SK-N-SH treated with all-trans-retinoic acid at 6 μM for 48 hours (cell line): ENCODE measurements at regions not wholly inside any gene's neighbourhood (a gene's known extent, or its start where the extent isn't known, plus 50 kb on each side); places are given as distances from the start of the nearest gene placed in this dataset.
"Not testable (repeated sequence)": the region's sequence is repeated elsewhere in the genome, so short reads cannot be mapped to it uniquely, and the experiment has no call there.

Source experiments
- ARNTL ChIP-seq: fragments of 450-650 bp; formaldehyde crosslinking; IDR thresholded peaks from 2 replicates; pipeline ENCODE4 v1.5.0; 2020; ENCODE audit warnings: low read depth, mild to moderate bottlenecking, moderate library complexity, borderline replicate concordance
- CSRNP3 ChIP-seq: fragments of 250-450 bp; sonication (Bioruptor Pico); IDR thresholded peaks from 2 replicates; pipeline ENCODE4 v1.5.1; 2021; ENCODE audit warnings: mild to moderate bottlenecking, moderate library complexity
- ISL1 ChIP-seq: fragments of 250-450 bp; sonication (Bioruptor Pico); IDR thresholded peaks from 2 replicates; pipeline ENCODE4 v2.1.2; 2022; ENCODE audit warnings: mild to moderate bottlenecking, moderate library complexity
- PATZ1 ChIP-seq: fragments of 250-450 bp; sonication (Bioruptor Pico); IDR thresholded peaks from 2 replicates; pipeline ENCODE4 v1.8.0; 2020; ENCODE audit warnings: mild to moderate bottlenecking, moderate library complexity, borderline replicate concordance
- POU6F1 ChIP-seq: fragments of 250-450 bp; sonication (Bioruptor Pico); IDR thresholded peaks from 2 replicates; pipeline ENCODE4 v1.8.0; 2021; ENCODE audit warnings: low read depth, mild to moderate bottlenecking, moderate library complexity, borderline replicate concordance
- RARB ChIP-seq: fragments of 250-450 bp; sonication (Bioruptor Pico); IDR thresholded peaks from 2 replicates; pipeline ENCODE4 v1.8.0; 2021; ENCODE audit warnings: mild to moderate bottlenecking, moderate library complexity
- SNAI2 ChIP-seq: fragments of 250-450 bp; sonication (Bioruptor Pico); IDR thresholded peaks from 2 replicates; pipeline ENCODE4 v1.5.0; 2020; ENCODE audit warnings: mild to moderate bottlenecking, moderate library complexity
- TSHZ2 ChIP-seq: fragments of 250-450 bp; sonication (Bioruptor Pico); IDR thresholded peaks from 2 replicates; pipeline ENCODE4 v1.5.0; 2020; ENCODE audit warnings: mild to moderate bottlenecking, moderate library complexity
- ZFP3 ChIP-seq: fragments of 250-450 bp; sonication (Bioruptor Pico); IDR thresholded peaks from 2 replicates; pipeline ENCODE4 v1.5.0; 2020; ENCODE audit warnings: mild to moderate bottlenecking, moderate library complexity

GRCh38 chr3:91359278-91359677, 2251.9 kb downstream of the EPHA3 start:
- TF ChIP-seq TSHZ2 (CRISPR knock-in tag); CSRNP3 (CRISPR knock-in tag); POU6F1 (CRISPR knock-in tag); ISL1 (CRISPR knock-in tag); ZFP3; ARNTL (CRISPR knock-in tag); RARB (CRISPR knock-in tag); PATZ1 (CRISPR knock-in tag); SNAI2 (CRISPR knock-in tag): not testable (repeated sequence)
